Heart left ventricle (tissue), 16 donors: ENCODE measurements at regions not wholly inside any gene's neighbourhood (a gene's known extent, or its start where the extent isn't known, plus 50 kb on each side); places are given as distances from the start of the nearest gene placed in this dataset.

Source experiments
- ATAC-seq, 4 donors: fragments of 200-7000 bp; cut with Tn5 transposase; one replicate each; pipeline ENCODE4 v1.9.1; 2020 to 2022; ENCODE audit warnings: moderate library complexity in 4 of 4, mild to moderate bottlenecking in 3 of 4, moderate number of reproducible peaks in 1 of 4
- DNase-seq, 5 donors: peaks; one replicate each; pipeline ENCODE4 v3.0.0-alpha.2; 2020
- H3K27ac ChIP-seq, 12 donors: fragments of 200-600 bp; sonication (generic) in 4 of 12; one replicate each; pipeline versions ENCODE4 v1.5.0 to v1.8.0; 2016 to 2022; ENCODE audit warnings: mild to moderate bottlenecking in 2 of 12
- H3K27me3 ChIP-seq, 9 donors: fragments of 200-600 bp; sonication (generic) in 2 of 9; one replicate each; pipeline versions ENCODE4 v1.5.1 to v1.8.0; 2016 to 2022; ENCODE audit warnings: mild to moderate bottlenecking in 3 of 9
- H3K36me3 ChIP-seq, 9 donors: fragments of 200-600 bp; sonication (generic) in 2 of 9; one replicate each; pipeline versions ENCODE4 v1.5.0 to v1.8.0; 2018 to 2022; ENCODE audit warnings: mild to moderate bottlenecking in 2 of 9
- H3K4me1 ChIP-seq, 12 donors: fragments of 200-600 bp; sonication (generic) in 4 of 12; one replicate each; pipeline versions ENCODE4 v1.5.0 to v1.8.0; 2016 to 2022; ENCODE audit warnings: mild to moderate bottlenecking in 3 of 12
- H3K4me3 ChIP-seq, 12 donors: fragments of 200-600 bp; sonication (generic) in 4 of 12; one replicate each; pipeline versions ENCODE4 v1.5.0 to v1.8.0; 2017 to 2022; ENCODE audit warnings: mild to moderate bottlenecking in 9 of 12, moderate library complexity in 4 of 12
- H3K9me3 ChIP-seq, 12 donors: fragments of 200-600 bp; sonication (generic) in 4 of 12; one replicate each; pipeline versions ENCODE4 v1.5.0 to v1.8.0; 2016 to 2022; ENCODE audit warnings: mild to moderate bottlenecking in 1 of 12
- POLR2A ChIP-seq, 2 donors: fragments of 450-650 bp; IDR thresholded peaks; one replicate each; pipeline ENCODE4 v1.6.1; 2017; ENCODE audit warnings: antibody characterized with exemption in 2 of 2, mild to moderate bottlenecking in 2 of 2, moderate library complexity in 2 of 2
- WGBS, 4 donors: extraction: QIAGEN DNeasy Blood & Tissue Kit in 2 of 4; methylation state at CpG; one replicate each; pipeline versions ENCODE4 v1.1.5 to v1.1.7; 2013 to 2018; 5-methylcytosine and 5-hydroxymethylcytosine counted together
- intact Hi-C, 10 donors: fragments of 100-400 bp; cut with DNase I; formaldehyde crosslinking; loops; one replicate each; pipeline versions ENCODE4 v1.11.1 to v1.14.2; 2022
- TF ChIP-seq, protein P1 (sequence below), 12 donors: fragments of 200-600 bp; sonication (generic) in 4 of 12; IDR thresholded peaks; one replicate each; pipeline versions ENCODE4 v1.5.0 to v1.8.0; 2018 to 2022; ENCODE audit warnings: antibody characterized with exemption in 12 of 12, mild to moderate bottlenecking in 5 of 12
- donor health status: ischemic (EF 13 %, LVEDD 7.1; RV severe dilation, severe dysfunction).
- donor health status: healthy with polysubstance abuse.
- donor health status: DM: no; HTN: yes; CAD: no.
- donor health status: DM: no; HTN: no; CAD: no.
- donor health status: ischemic (EF 25% LVEDD 6.9; RV normal size, moderate dysfunction).
- donor health status: ischemic (EF 25% LVEDD 5.7; RV mildly dilated, moderate dysfunction).
- donor health status: healthy.
- donor health status: DM: yes; HTN: yes; CAD: no.
- donor health status: ischemic (EF 35%, LVEDD 5.7; RV mildly dilated, moderate dysfunction).
- donor health status: nonischemic (EF 11% LVEDD 7.7; RV severe dilation, severe dysfunction).
- donor health status: DM: yes; HTN: yes; CAD: no.
- donor health status: PGD.
- donor health status: ischemic (EF 29% LVEDD 5.4; RV normal size, mild dysfunction).
- donor health status: nonischemic (EF 23%, LVEDD 6.1; RV moderate dilation, normal function).

DNA sequence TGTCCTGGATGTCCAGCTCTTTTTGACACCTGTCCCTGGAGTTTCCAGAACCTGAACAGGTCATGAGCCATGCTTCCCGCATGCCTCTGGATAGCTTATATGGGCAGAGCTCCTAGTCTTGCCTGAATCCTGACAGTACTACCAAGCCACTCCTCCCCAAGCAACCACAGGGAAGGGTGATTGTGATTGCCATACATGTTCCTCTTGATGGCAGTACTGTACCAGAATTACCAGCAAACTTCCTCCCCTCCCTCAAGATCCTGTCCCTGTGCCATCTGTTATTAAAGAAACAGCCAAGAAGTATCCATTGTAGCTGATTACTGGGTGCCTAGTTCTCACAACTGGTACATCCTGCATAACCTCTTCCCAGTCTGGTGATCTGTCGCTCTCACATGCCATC is 264.3 kb upstream of the AGTR2 start:
- H3K9me3 ChIP-seq, result peaks cover 0 to 9% (median 0%) of the 10 kb centered on the region in 12 donors
- peaks cover 0 to 32% (median 0%) of the 10 kb centered on the region in 9 donors for H3K27me3 ChIP-seq
- no peak for ATAC-seq
- no peak for TF ChIP-seq POLR2A (IDR thresholded peaks at IDR 0.05)
- TF ChIP-seq, protein P1, sequence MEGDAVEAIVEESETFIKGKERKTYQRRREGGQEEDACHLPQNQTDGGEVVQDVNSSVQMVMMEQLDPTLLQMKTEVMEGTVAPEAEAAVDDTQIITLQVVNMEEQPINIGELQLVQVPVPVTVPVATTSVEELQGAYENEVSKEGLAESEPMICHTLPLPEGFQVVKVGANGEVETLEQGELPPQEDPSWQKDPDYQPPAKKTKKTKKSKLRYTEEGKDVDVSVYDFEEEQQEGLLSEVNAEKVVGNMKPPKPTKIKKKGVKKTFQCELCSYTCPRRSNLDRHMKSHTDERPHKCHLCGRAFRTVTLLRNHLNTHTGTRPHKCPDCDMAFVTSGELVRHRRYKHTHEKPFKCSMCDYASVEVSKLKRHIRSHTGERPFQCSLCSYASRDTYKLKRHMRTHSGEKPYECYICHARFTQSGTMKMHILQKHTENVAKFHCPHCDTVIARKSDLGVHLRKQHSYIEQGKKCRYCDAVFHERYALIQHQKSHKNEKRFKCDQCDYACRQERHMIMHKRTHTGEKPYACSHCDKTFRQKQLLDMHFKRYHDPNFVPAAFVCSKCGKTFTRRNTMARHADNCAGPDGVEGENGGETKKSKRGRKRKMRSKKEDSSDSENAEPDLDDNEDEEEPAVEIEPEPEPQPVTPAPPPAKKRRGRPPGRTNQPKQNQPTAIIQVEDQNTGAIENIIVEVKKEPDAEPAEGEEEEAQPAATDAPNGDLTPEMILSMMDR (IDR thresholded peaks at IDR 0.05), result no peak
- no peaks in the 10 kb centered on the region for H3K4me1 ChIP-seq
- no peak overlapping the region for H3K27ac ChIP-seq
- intact Hi-C loops, result no loop called here
- WGBS, 4 donors, result 76 to 96% (median 89%) methylated on average over 2 of the region's 2 CpGs
- H3K36me3 ChIP-seq, result no peaks in the 10 kb centered on the region
- DNase-seq, result no peak
- no peak overlapping the region for H3K4me3 ChIP-seq

DNA sequence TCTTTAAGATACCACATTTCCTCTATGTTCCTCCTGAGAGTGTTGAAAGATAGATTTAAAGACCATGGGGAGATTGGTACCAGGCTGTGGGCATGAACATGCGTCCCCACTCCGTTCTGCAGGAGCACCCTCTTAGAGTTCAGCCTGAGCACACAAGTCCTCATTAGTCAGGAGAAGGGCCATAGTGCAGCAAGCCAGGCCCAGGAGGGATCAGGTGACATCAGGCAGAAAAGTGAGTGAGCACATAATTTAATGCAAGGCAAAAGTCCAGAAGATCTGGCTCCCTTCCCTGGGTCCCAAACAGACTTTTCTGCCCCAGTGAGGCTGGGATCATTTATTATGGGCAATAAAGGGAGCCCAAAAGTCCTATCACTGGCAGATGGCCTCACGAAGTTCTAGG is 263.7 kb upstream of the AGTR2 start:
- Histone ChIP-seq H3K36me3 (no peaks in the 10 kb centered on the region), H3K27ac (no peak overlapping the region), H3K4me1 (no peaks in the 10 kb centered on the region), H3K9me3 (peaks cover 0 to 9% (median 0%) of the 10 kb centered on the region in 12 donors), H3K27me3 (peaks cover 0 to 37% (median 0%) of the 10 kb centered on the region in 9 donors), H3K4me3 (no peak overlapping the region)
- WGBS, 4 donors, result 69 to 90% (median 88%) methylated on average over 3 of the region's 3 CpGs
- intact Hi-C loops, result no loop called here
- ATAC-seq, result no peak
- TF ChIP-seq, protein P1 (IDR thresholded peaks at IDR 0.05), result no peak
- no peak for TF ChIP-seq POLR2A (IDR thresholded peaks at IDR 0.05)
- no peak for DNase-seq

DNA sequence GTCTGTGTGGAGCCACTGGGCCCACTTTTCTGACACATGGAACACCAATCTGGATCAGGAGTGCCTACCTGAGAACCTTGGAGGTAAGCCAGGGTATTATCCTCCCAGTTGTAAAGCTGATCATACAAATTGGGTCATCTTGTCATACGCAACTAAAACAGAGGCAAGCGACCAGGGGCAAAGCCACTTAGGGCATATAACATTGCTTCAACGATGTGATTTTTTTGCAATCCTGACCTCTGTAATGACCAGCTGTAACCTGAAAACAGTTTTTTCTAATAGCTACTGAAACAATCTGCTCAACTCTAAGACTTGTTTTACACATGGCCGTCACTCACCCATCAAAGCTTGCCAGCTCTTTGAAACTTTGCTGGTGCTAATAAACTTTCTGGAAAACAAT is 261.5 kb upstream of the AGTR2 start:
- no peak overlapping the region for H3K27ac ChIP-seq
- no peak for DNase-seq
- H3K27me3 ChIP-seq, result peaks cover 0 to 44% (median 0%) of the 10 kb centered on the region in 9 donors
- TF ChIP-seq POLR2A (IDR thresholded peaks at IDR 0.05), result no peak
- TF ChIP-seq, protein P1 (IDR thresholded peaks at IDR 0.05), result no peak
- intact Hi-C loops, result no loop called here
- no peaks in the 10 kb centered on the region for H3K4me1 ChIP-seq
- no peak for ATAC-seq
- no peak overlapping the region for H3K4me3 ChIP-seq
- 80 to 93% (median 86%) methylated on average over 4 of the region's 4 CpGs for WGBS, 4 donors
- H3K9me3 ChIP-seq, result peaks cover 0 to 13% (median 0%) of the 10 kb centered on the region in 12 donors
- H3K36me3 ChIP-seq, result no peaks in the 10 kb centered on the region

DNA sequence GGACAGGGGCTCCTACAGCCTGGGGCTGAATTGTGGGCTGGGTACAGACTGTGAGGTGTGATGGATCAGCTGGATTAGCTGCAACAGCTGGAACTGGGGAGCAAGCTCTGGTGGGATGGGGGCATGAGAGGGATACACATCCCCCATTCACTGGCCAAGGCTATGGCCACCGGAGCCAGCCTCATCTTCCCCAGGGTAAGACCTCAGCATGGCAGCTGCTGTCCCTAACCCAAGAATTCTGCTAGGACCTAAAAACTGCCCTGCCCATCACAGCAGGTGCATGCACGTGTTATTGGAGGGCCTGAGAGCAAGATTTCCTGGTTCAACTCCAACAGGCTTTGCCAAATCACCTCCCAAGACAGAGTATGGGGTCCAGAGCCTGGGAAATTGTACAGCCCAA is 258.6 kb upstream of the AGTR2 start:
- peaks cover 0 to 22% (median 0%) of the 10 kb centered on the region in 12 donors for H3K9me3 ChIP-seq
- no peak overlapping the region for H3K27ac ChIP-seq
- no peaks in the 10 kb centered on the region for H3K36me3 ChIP-seq
- no peak for ATAC-seq
- no peak for TF ChIP-seq POLR2A (IDR thresholded peaks at IDR 0.05)
- TF ChIP-seq, protein P1 (IDR thresholded peaks at IDR 0.05), result no peak
- H3K4me3 ChIP-seq, result no peak overlapping the region
- intact Hi-C loops, result no loop called here
- peaks cover 0 to 35% (median 0%) of the 10 kb centered on the region in 9 donors for H3K27me3 ChIP-seq
- H3K4me1 ChIP-seq, result no peaks in the 10 kb centered on the region
- WGBS, 4 donors, result 34 to 88% (median 83%) methylated on average over 1 to 2 of the region's 2 CpGs; no CpG with 5 or more reads in 1 of the 4 donors
- DNase-seq, result no peak
